Duodenal mucosa (tissue), 2 donors: ENCODE measurements at regions not wholly inside any gene's neighbourhood (a gene's known extent, or its start where the extent isn't known, plus 50 kb on each side); places are given as distances from the start of the nearest gene placed in this dataset.
"Not testable (repeated sequence)": the region's sequence is repeated elsewhere in the genome, so short reads cannot be mapped to it uniquely, and the experiment has no call there.

ENCODE experiments used
- H3K27ac ChIP-seq: one replicate; pipeline ENCODE4 v1.7.0; 2013; ENCODE audit warnings: low read depth, low read length
- H3K27me3 ChIP-seq, 2 donors: one replicate each; pipeline ENCODE4 v1.7.0; 2013; ENCODE audit warnings: low read length in 2 of 2, control low read depth in 1 of 2; ENCODE audit not compliant: insufficient read depth in 2 of 2, control insufficient read depth in 1 of 2
- H3K36me3 ChIP-seq, 2 donors: one replicate each; pipeline ENCODE4 v1.7.0; 2013; ENCODE audit warnings: low read length in 2 of 2, control low read depth in 1 of 2; ENCODE audit not compliant: insufficient read depth in 2 of 2, control insufficient read depth in 1 of 2
- H3K4me1 ChIP-seq, 2 donors: one replicate each; pipeline ENCODE4 v1.7.0; 2013; ENCODE audit warnings: low read length in 2 of 2, control low read depth in 1 of 2; ENCODE audit not compliant: insufficient read depth in 2 of 2, control insufficient read depth in 1 of 2
- H3K4me3 ChIP-seq, 2 donors: one replicate each; pipeline ENCODE4 v1.7.0; 2013; ENCODE audit warnings: low read length in 2 of 2, low read depth in 1 of 2
- H3K9ac ChIP-seq, 2 donors: one replicate each; pipeline ENCODE4 v1.7.0; 2013; ENCODE audit warnings: low read length in 2 of 2, low read depth in 1 of 2
- H3K9me3 ChIP-seq, 2 donors: one replicate each; pipeline ENCODE4 v1.7.0; 2013; ENCODE audit warnings: low read length in 2 of 2, control low read depth in 1 of 2; ENCODE audit not compliant: control insufficient read depth in 1 of 2

GRCh38 chr1:83151167-83151898 is 847.6 kb downstream of the TTLL7 start:
- H3K9me3 ChIP-seq, H3K9ac ChIP-seq, H3K27ac ChIP-seq, H3K4me3 ChIP-seq, H3K4me1 ChIP-seq, H3K36me3 ChIP-seq, H3K27me3 ChIP-seq: not testable (repeated sequence)

- H3K4me1 ChIP-seq, H3K27me3 ChIP-seq, H3K4me3 ChIP-seq, H3K9ac ChIP-seq, H3K36me3 ChIP-seq, H3K27ac ChIP-seq, H3K9me3 ChIP-seq: not testable (repeated sequence)
Measured at GRCh38 chr1:83150479-83150878, 848.5 kb downstream of the TTLL7 start.

GRCh38 chr1:83145820-83146219 is 853.1 kb downstream of the TTLL7 start:
- not testable (repeated sequence) for H3K27ac ChIP-seq, H3K36me3 ChIP-seq, H3K4me1 ChIP-seq, H3K27me3 ChIP-seq, H3K9ac ChIP-seq, H3K4me3 ChIP-seq, H3K9me3 ChIP-seq

- H3K4me3 ChIP-seq, H3K27ac ChIP-seq, H3K4me1 ChIP-seq, H3K9me3 ChIP-seq, H3K9ac ChIP-seq, H3K27me3 ChIP-seq, H3K36me3 ChIP-seq: not testable (repeated sequence)
Measured at GRCh38 chr1:83142802-83143201, 856.1 kb downstream of the TTLL7 start.

GRCh38 chr1:83135524-83136157 is 863.3 kb downstream of the TTLL7 start:
- not testable (repeated sequence) for H3K27me3 ChIP-seq, H3K9me3 ChIP-seq, H3K4me3 ChIP-seq, H3K36me3 ChIP-seq, H3K4me1 ChIP-seq, H3K27ac ChIP-seq, H3K9ac ChIP-seq

- not testable (repeated sequence) for H3K36me3 ChIP-seq, H3K9ac ChIP-seq, H3K4me3 ChIP-seq, H3K27ac ChIP-seq, H3K9me3 ChIP-seq, H3K4me1 ChIP-seq, H3K27me3 ChIP-seq
Measured at GRCh38 chr1:83134322-83135014, 864.5 kb downstream of the TTLL7 start.

GRCh38 chr1:83131692-83131955 is 867.3 kb downstream of the TTLL7 start:
- Histone ChIP-seq H3K9me3 (no peaks in the 10 kb centered on the region), H3K27me3 (no peaks in the 10 kb centered on the region), H3K27ac (no peak overlapping the region), H3K9ac (no peak overlapping the region), H3K4me3 (no peak overlapping the region), H3K4me1 (no peaks in the 10 kb centered on the region), H3K36me3 (no peaks in the 10 kb centered on the region)

- Histone ChIP-seq H3K4me3 (no peak overlapping the region), H3K36me3 (no peaks in the 10 kb centered on the region), H3K9ac (no peak overlapping the region), H3K4me1 (no peaks in the 10 kb centered on the region), H3K27me3 (no peaks in the 10 kb centered on the region), H3K27ac (no peak overlapping the region), H3K9me3 (no peaks in the 10 kb centered on the region)
Measured at GRCh38 chr1:83130886-83131691, 867.8 kb downstream of the TTLL7 start.

- no peak overlapping the region for H3K4me3 ChIP-seq
- H3K36me3 ChIP-seq = no peaks in the 10 kb centered on the region
- no peaks in the 10 kb centered on the region for H3K4me1 ChIP-seq
- H3K9ac ChIP-seq = no peak overlapping the region
- no peaks in the 10 kb centered on the region for H3K27me3 ChIP-seq
- no peaks in the 10 kb centered on the region for H3K9me3 ChIP-seq
- no peak overlapping the region for H3K27ac ChIP-seq
Measured at GRCh38 chr1:83129107-83129506, 869.8 kb downstream of the TTLL7 start.

GRCh38 chr1:83125456-83125855 is 873.5 kb downstream of the TTLL7 start:
- H3K36me3 ChIP-seq = no peaks in the 10 kb centered on the region
- no peaks in the 10 kb centered on the region for H3K27me3 ChIP-seq
- no peaks in the 10 kb centered on the region for H3K9me3 ChIP-seq
- H3K4me1 ChIP-seq = no peaks in the 10 kb centered on the region
- no peak overlapping the region for H3K27ac ChIP-seq
- H3K4me3 ChIP-seq = no peak overlapping the region
- no peak overlapping the region for H3K9ac ChIP-seq
